NCI-H510A (cell line): ENCODE measurements at regions not wholly inside any gene's neighbourhood (a gene's known extent, or its start where the extent isn't known, plus 50 kb on each side); places are given as distances from the start of the nearest gene placed in this dataset.

Experiments
- DNase-seq: peaks from one replicate; lab custom pipeline; 2025; lab: John Stamatoyannopoulos, UW

DNA sequence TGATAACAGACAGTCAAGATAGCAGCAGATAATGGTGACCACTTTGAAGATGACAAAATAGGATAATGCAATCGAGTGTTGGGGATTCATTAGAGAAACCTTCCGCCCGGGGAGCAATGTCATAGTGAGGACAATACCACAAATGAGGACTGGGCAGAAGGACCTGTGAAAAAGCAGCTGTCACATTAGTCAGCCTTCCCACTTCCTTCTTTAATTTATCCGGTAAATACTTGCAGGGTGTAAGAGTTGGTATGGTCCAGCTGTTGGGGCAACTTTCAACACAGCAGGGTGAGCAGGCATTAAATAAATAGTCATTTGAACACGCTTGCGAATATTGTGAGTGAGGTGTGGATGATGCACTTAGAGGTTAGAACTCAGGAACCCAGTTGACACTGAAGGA is 132.5 kb upstream of the KIRREL3 start:
- no peak for DNase-seq

DNA sequence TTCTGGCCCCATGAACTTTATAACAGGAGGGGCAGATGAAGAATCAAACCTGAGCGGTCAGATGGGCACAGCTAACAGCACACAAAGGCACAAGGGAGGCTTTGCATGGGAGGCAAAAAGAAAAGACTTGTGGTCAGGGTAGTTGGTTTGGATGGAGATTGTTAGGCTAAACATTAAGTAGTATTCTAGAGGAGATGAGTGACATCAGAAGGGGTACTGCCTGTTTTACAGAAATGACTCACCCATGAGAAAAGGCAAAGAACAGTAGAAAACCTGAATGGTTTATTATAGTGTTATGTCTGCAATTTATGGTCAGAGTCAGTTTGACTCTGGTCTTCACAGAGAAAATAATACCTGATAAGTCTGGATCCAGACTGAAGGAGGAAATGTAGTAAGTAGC is 129.8 kb upstream of the KIRREL3 start:
- DNase-seq = no peak

DNA sequence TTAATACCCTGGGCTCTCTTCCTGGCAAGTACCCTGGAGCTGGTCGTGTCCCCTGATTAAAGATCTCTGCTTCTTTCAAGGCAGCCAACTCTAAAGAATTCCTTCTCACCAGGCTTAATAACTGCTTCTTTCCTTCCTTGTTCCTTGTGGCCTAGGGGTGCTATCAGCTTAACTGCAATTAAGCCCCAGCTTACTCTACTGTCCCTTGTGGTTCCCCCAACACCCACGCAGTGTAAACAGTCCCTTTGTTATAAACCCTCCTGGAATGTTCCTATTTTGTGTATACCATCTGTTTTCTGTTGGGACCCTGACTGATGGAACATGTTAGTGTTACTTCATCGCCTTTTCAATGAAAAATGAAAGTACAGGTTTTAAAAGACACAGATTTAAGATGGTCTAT is 126.4 kb upstream of the KIRREL3 start:
- no peak for DNase-seq

DNA sequence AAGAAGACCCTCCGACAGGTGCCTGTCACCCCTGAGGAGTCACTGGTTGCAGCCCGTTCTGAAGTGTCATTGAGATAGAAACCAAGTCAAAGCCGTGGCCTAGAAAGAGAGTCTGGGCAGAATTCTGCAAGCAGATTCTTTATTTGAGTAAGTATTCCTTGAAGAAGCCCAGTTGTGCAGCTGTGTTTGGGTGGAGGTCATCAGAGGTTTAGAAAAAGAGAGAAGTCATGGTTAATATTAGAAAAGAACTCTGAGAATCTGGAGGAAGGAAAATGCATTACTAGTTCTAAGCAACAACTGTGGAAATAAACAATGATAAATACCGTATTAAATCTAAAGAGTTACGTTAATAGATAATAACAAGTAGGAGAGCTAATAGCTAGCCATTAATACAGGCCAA is 118.8 kb upstream of the KIRREL3 start:
- no peak for DNase-seq

DNA sequence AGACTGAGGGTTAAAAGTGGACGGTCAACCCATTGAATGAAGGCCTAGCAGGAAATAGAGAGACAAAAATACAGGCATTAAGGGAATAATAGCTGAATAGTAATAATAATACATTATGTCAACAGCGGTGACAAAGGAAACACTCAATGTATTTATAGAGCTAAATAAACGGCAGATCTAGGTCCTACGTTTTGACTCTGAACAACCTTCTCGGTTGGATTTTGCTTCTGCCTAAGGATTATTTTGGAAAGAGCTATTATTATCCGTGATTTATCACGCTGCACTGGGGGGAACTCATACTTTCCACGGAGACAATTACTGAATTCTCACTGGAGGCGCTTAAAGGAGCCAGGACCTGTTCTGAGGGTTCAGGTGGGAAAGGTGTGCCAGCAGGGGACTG is 118.2 kb upstream of the KIRREL3 start:
- DNase-seq = no peak

DNA sequence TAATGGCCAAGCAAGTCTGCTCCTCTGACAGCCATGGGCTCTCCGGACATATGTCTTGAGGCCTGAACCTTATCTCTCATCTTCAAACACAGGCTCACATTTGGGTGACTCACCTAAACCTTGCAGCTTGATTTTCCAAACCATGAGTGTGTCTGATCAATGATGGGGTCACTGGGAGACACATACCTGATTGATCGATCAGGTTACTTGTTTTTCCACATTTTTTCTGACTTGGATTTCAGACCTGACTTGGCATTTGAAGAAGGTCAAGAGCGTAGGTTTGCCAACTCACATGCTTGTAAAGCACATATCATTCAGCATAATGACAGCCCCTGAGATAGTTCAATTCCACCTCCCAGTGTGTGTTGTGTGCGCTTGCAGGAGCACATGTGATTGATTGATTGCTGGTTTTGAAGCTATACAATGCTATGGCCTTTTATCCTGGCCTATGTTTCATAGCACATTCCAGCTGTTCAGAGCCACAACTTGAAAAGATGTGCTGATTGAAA is 116.7 kb upstream of the KIRREL3 start:
- no peak for DNase-seq

DNA sequence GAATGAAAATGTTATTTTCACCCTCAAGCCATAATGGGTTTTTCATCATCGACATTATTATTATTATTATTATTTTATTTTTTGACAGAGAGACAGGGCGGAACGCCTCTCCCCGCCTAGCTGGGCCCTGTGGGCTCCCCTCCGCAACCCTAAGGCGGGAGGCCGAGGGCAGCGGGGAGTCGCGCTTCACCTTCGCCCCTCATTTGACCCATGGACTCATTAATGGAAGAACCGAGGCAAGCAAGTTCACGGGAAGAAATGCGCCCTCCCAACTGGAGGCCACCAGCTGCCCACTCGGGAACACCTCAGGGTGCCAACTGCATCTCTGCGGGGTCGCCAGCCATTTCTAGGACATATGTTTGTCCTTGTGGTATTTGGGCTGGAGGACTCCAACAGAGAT is 115.3 kb upstream of the KIRREL3 start:
- DNase-seq = no peak

DNA sequence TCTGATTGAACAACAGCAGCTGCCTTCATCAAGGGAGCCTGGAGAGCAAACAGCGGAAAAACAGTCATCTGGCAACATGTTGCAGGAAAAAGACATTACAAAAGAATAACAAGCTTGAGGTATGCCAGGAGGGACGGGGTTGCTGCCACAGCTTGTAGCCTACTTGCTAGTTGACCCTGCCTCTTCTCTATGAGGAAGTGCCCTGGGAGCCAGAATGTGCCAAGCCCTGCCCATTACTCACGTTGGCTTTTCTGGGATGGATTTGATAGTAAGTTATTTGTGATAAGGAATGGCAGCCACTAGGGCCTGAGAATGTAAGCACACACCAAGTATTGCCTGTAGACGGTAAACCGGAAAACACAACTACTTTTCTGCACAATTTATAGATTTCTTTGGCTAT is 113.5 kb upstream of the KIRREL3 start:
- no peak for DNase-seq

DNA sequence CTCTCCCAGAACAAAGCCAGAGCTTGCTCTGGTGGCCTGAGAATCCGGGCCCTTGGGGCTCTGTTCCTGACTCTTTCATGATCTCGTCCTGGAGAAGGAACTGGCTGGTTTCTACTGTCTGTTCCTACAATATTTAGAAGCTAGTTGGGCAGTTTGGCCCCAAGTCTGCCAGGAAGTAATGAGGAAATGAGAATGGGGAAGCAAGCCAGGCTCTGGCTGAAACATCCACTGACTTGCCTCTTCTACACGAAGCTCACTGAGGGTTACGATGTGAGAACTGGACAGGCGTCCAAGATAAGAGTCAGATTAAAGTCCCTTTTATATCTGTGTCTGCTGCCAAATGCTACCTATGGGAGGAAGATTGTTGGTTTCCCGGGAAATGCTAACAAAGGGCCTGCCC is 110.0 kb upstream of the KIRREL3 start:
- DNase-seq = no peak

DNA sequence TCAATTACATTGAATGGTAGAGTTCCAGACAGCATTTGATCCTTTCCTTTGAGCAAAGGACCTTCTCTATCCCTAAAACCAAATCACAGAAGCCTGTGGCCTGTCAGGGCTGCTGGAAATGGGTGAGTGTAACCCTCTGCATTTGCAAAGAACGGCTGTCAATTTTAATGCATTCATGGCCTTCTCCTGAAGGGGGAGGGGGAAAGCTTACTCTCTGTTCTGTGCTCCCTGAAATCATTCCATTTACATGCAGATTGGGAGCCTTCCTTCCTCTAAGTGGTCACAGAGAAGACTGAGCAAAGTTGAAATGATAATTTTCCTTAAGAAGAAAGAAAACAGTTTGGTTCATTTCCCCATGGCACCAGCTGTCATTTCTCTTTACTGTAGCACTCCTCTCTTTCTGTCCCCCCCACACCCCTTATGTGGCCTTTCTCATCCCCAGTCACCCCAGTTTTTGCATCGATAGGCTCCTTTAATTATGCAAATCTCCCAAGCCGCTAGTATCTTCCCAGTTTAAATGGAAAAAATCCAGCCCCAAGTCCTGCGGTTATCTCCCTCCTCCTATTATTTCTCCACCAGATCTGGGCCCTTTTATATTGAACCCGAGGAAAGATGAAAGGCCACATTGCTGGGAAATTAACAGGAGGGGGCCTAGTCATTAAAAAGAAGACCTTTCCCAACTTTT is 109.4 kb upstream of the KIRREL3 start:
- DNase-seq = no peak

DNA sequence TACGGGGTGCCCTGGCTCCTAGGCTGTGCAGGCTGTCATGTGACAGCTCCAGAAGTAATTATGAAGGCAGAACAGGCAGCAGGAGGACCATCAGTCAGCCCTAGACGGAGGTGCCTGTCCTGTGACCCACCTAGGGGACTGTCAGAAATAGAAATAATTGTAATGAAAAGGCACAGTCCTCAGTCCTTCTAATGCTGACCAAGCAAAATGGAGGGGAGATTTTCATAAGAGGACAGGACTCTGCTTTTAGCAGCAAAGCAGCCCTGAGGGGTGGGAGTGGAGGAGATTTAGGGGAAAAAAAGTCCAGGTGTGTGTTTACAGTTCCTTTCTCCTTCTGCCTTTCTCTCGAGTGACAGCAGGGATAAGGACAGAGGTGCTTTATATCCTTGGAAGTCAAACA is 108.3 kb upstream of the KIRREL3 start:
- no peak for DNase-seq

DNA sequence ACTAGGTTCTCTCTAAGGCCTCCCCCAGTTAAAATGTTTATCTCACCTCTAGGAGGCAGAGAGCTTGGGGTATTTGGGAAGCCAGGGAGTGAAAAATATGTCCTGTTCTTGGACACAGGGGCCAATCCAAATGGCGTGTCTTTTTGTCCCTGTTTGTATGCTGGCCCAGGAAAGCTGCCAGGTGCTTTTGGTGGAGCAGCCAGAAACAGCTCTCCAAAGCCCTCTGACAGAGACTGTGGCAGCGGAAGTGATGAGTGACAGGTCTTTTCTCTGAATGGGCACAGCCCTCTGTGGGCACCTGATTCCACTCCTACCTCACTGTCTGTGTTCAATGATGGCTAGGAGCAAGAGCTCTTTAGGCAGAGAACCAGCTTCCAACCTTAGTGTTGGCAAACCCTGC is 106.4 kb upstream of the KIRREL3 start:
- DNase-seq = peak; percentile 77

DNA sequence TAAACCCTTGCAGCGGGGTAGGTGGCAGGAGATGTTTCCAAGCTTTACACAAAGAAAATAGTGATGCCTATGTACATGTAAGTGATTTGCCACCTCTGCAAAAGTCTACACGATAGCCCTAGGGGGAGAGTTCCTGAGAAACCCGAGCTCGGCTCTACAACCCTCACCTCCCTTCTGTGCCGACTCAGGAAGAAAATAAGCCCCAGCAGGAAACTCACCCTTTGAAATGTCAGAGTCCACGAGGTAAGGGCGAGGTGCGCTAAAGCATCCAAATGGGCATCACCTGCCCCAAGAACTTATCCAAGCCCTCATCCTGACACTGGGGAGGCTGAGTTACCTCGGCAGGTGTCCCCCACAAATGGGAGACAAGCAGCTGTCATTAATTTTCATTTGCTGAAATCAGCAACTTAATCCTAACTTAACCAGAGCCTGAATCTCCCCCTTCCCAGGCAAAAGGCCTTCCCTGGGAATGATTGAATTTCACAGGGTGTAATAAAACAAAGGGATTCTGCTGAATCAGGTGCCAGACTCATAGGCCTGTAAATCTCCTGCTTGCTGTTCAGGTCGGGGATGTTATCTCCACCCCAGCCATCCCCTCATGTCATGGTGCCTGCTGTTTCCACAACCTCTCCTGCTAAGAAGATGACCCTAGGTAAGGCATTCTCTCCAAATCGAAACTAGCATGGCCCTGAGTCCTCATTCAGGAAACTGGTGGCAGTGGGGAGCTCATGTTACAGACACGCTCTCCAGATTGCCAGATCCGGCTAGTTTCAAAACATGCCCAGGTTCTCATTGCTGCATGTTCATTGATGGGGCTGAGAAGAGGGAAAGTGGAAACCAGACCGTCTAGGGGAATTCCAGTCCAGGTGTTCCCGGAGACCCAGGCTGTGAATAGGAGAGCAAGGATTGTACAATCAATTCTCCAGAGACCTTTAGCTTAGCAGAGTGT is 105.3 kb upstream of the KIRREL3 start:
- peak; percentile 97 for DNase-seq

DNA sequence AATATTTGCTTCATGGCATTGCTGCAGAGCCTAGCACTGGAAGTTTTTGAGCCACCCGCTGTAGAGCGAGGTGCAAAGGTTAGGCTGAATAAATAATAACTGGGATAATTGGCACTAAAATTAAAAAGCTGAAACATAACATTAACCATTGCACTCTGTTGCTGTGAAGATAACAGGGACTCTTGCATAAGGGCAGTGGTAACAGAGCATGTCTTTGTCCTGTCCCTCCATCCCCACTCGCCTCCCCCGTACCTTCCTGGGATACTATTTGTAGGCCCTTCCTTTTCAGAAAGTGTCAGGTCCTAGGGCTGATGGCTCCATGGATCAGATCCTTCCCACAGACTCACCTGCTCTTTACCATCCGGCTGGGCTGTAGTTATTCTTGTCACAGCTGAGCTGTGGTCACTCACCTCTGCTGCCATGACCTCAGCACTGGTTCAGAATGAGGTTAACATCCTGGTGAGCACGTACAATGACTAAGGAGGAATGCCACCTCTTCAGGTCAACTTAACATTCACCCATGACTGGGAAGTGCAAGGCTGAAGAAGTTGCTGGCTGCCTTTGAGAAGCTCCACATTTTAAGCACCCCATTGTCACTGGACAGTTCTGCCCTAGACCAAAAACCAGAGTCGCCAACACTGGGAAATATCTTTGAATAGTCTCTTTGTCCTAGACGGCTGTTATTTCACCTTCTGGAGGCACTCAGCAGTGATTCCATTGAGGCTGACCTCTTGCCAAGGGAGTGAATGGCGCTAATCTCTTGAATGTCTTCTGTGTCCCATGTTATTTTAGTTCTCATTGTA is 103.2 kb upstream of the KIRREL3 start:
- no peak for DNase-seq

DNA sequence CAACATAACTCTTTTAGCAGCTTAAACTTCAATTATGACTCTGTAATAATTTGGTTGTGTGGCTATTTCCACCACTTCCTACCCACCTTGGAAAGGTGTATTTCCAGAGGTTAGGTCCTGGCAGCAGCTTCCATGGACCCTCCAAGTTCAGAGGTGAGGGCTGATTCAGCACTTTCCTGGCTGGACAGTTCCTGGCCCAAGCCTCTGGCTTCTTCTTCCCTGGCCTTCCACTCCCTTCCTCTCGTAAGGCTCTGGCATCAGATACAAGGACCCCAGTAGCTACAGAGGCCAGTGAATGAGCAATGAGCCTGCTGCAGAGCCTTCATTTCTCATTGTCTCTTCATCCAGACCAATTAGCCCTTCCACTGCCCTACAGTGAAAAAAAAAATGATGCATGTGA is 98.1 kb upstream of the KIRREL3 start:
- DNase-seq = no peak

DNA sequence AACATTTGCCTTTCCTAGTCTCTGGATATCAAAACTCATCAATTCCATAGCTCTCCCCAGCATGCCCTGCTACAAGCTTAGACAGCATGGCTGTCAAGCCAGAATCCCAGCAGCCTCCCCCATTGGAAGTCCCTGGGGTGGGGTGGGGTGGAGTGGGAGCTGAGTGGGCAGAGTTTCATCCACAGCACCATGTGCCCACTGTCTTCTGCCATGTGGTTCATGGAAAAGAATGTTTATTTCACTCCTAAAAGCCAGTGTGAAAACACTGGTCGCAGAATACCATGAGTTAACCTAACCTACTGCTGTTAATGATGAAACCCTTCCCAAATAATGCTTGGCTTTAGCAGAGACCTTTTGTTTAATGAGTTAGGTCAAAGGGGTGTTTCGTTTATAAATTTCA is 80.2 kb upstream of the KIRREL3 start:
- no peak for DNase-seq

DNA sequence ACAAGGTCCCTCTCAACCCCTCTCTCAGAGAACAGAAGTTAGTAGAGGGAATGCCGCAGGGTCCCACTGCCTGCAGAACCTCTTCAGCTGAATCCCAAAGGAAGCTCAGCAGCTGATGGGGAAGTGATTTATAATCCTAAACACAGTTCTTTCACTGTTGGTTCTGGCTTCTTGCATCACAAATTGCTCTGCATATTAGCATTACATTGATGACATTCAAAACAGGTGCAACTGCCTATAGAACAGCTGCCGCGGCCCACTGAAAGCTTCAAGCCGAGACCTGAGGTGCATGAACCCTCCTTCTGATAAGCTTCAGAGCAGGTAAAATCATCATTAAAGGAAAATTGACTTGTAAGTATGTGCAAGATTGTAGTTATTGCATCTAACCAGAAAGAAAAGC is 75.2 kb upstream of the KIRREL3 start:
- no peak for DNase-seq

DNA sequence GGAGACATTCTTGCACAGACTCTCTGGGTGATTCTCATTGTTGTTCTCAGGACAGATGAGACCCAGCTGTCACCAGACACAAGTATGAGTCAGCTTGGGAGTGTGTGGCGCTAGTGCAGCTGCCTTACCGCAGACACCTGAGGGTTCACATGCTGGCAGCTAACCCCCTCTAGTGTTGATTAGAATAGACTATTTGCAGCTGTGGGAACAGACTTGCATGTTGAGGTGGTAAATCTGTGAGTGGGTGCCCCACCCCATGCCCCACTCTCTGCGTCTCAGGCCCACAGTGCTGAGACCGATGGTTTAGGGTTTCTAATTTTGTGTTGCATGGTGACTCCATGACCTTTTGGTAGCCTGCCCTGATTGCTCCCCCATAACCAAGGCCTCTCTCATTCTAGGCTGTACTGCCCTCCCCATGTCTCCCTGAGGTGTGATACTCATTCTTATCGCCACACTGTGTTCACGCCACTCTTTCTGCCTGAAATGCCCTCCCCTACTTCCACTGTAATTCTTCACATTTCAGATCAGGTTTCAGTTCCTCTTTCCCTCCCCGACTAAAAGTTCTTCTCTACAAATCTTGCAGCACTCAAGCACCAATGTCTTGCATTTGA is 73.7 kb upstream of the KIRREL3 start:
- peak; percentile 75 for DNase-seq

DNA sequence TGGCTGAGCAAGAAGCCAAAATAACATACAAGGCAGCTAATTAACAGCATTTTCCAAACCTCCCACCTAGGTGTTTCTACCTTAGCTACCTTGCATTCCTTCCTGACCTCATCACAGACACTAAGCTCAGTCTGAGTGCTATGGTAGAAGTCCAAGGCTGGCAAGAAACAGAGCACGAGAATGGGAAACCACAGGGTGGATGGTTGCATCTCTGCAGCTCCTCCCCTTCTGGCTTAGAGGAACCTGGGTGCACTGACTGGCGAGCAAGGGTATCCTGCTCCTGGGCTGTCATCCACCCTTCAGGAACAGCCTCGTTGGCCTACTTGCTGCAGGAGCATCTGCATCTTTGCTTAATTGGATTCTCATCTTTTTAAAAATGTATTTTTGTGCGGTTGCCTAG is 73.1 kb upstream of the KIRREL3 start:
- no peak for DNase-seq

DNA sequence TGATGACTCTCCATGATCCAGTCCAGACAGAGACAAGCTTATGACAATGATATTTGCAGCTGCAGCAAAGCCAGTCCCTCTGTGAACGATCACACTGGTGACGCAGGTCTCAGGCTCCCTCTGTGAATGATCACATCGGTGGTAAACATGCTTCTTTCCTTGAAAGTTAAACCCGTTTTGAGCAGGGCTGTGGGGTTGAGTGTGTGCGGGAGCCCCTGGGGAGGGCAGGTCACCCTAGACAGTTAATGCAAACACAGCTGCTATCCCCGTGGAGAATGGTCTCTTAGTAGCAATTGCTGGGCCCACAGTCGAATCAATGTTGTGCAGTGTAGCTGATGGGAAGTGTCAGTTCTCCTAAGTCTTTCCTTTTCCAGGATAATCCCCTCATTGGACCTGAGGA is 71.0 kb upstream of the KIRREL3 start:
- peak; percentile 56 for DNase-seq

DNA sequence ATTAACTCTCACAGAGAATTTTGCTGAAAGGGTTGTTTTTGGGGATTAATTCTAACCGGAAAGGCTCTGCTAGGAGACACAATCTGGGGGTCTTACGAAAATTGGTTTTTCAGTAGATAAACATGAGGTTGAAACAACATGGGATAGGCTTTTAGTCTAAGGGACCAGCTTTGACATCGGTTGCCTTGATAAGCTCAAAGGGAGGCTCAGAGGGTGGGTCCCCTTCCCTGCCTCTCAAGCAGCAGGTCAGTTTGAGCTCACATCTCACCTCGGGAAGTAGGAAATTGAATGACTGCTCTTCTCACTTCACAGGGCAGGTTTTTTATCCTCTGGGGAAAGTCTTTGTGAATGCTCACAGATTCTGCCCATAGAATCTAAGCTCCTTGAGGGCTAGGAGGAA is 70.2 kb upstream of the KIRREL3 start:
- no peak for DNase-seq
